Sciatic nerve (tissue), 2 donors: ENCODE measurements at regions not wholly inside any gene's neighbourhood (a gene's known extent, or its start where the extent isn't known, plus 50 kb on each side); places are given as distances from the start of the nearest gene placed in this dataset.

Experiments used
- ATAC-seq: fragments of 200-7000 bp; cut with Tn5 transposase; one replicate; pipeline ENCODE4 v1.9.1; 2020; ENCODE audit warnings: mild to moderate bottlenecking, moderate library complexity
- DNase-seq: peaks from one replicate; pipeline ENCODE4 v3.0.0-alpha.2; 2020; ENCODE audit warnings: low spot score
- intact Hi-C: fragments of 100-400 bp; cut with DNase I; formaldehyde crosslinking; loops from one replicate; pipeline ENCODE4 v1.14.2; 2022
- donor health status: DM: no; HTN: no; CAD: no.
- donor health status: DM: no; HTN: no; CAD: no.

DNA sequence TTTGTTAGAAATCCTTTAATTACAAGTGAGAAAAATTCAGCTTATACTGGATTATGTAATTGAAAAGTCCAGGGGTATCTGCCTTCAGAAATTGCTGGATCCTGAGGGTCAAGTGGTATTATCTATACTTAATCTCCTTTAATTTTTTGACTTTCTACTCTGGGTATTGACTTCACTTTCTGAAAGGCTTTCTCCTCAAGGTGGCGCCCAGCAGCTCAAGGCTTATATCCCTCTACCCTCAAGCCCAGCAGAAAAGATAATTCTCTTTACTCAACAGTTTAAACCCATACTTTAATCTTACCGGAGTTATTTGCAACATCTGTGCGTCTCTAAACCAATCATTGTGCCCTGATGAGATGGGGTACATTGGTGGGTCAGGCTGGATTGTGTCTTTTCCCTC, 129.5 kb downstream of the LARP7 start:
- no peak for DNase-seq
- ATAC-seq: peak; percentile 67
- intact Hi-C loops: no loop called here

DNA sequence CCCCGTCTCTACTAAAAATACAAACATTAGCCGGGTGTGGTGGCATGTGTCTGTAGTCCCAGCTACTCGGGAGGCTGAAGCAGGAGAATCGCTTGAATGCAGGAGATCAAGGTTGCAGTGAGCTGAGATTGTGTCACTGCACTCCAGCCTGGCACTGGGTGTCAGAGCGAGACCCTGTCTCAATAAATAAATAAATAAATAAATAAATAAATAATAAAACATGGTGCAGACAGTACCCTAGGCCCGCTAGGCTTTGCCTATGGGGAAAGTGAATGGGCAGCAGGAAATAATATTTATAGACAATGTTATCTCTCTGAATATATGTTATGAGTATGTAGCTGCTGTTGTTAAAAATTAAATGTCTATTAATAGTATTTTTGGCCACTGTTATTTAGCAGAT, 130.4 kb downstream of the LARP7 start:
- no peak for ATAC-seq
- intact Hi-C loops: no loop called here
- DNase-seq: no peak

DNA sequence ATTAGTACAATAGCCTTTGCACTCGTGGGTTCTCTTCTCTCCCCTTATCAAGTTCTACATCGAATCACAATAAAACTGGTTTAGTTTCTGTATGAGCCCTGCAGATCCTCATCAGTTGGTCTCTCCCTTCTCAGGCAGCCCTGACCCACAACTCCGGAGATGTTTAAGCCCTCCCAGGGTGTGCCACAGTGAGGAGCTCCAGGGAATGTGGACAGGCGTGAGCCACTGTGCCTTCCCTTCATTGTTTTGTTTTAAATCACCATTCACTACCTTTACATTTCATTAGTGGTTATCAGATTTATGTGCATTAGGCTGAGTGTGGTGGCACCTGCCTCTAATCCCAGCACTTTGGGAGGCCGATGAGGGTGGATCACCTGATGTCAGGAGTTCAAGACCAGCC, 133.2 kb downstream of the LARP7 start:
- intact Hi-C loops: no loop called here
- DNase-seq: no peak

DNA sequence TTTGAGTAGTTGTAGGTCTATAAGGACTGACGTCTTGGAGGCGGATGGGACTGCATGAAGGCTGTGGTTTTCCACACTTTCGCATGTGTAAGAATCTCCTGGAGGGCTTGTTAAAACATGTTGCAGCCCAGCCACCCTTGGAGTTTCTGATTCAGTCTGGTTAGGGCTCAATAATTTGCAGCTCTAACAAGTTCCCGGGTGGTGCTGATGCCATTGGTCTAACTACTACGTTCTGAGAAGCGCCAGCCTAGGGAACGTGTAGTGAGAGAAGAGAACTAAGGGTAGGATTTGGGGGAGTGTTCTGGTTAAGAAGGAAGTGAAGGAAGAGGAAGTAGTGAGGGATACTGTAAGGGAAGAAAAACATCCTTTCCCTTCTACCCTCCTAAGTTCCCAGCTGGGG, 138.9 kb downstream of the LARP7 start:
- intact Hi-C loops: no loop called here
- DNase-seq (no peak), ATAC-seq (no peak)

More for the DNA sequence above, 133.2 kb downstream of the LARP7 start:
- ATAC-seq: no peak

DNA sequence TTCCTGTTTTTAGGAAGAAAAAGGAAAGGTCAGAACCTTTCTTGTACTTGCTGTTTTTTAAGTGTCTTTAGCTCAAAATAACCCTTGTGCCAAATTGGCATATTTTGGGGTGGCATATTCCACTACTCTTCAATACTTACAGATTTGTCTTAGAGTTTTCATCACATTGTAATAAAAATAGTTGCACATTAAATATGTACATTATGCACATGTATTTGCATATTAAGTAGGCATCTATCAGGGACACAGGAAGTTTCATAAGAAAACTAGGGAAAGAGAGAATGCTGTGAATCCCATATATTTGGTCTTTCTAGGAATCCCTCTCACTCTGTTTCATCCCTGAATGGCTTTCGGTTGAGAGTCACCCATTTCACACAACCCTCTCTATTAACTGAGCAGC, 139.6 kb downstream of the LARP7 start:
- intact Hi-C loops: no loop called here
- no peak for DNase-seq
- no peak for ATAC-seq

DNA sequence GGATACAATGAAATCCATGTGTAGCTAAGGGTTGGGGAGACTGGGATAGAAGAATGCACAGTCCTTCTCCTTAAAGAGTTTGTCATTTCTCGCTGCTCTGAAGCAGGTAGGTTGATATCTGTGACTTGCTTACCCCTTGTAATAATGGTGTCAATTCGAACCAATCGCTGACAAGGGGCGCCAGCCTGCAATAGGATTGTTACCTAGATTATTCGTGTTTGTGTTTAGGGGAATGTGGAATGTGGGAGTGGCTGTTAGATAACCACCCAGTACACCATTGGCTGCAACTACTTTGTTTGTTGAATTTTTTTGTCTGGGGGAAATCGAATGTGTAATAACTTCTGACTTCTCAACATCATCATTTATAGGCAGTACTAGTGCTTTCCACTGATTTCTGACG, 141.6 kb downstream of the LARP7 start:
- ATAC-seq: no peak
- DNase-seq: no peak
- intact Hi-C loops: no loop called here

DNA sequence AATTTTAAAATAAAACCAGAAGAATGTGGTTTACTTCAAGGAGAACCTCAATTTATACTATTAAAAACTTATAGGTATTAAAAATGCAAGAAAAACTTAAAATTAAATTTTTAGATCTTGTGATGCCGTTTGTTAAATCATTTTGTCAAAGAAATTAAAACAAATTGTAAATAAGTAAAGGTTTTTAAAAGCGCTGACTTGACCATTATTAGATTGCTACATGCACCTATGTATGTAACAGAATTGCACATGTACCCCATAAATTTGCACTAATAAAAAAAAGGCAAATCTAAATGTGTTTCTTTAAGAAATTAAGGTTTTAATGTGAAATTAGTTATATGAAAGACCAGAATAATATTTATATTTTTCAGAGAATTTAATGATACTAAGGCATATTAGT, 156.1 kb downstream of the LARP7 start:
- DNase-seq (no peak), ATAC-seq (no peak)
- intact Hi-C loops: no loop called here

DNA sequence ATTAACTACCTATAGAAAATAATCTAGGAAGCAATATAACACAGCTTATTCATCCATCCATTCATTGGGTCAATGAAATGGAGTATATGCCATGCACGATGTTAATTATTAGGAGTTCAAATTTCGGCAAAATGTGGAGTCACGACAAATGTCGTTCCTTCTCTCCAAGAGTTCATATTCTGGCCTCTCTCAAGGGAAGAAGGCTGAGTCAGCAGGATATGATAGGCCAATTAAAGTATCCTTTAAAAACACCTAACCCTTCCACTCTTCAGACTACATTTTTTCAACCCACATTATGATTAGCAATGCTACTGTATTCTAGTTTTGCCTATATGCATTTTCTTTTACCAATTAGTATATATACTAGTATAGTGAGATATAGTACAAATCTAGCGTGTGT, 163.1 kb downstream of the LARP7 start:
- DNase-seq: no peak
- intact Hi-C loops: no loop called here
- ATAC-seq: no peak

DNA sequence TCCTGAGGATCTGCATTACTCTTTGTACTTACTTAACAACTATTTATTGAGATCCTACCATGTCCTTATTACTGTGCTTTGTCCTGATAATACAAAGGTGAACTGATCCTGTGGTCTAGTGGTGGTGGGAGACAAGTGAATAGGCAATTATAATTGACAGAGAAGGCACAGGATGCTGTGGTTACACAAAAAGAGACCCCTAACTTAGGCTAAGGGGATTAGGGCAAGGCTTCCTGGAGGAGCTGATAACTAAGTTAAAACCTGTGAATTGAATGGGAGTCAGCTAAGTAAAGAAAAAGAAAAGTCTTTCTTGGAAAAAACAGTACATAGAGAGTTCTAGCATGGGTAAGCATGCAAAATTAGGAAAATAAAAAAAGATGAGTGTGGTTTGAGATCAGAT, 164.4 kb downstream of the LARP7 start:
- DNase-seq: no peak
- intact Hi-C loops: no loop called here
- no peak for ATAC-seq

DNA sequence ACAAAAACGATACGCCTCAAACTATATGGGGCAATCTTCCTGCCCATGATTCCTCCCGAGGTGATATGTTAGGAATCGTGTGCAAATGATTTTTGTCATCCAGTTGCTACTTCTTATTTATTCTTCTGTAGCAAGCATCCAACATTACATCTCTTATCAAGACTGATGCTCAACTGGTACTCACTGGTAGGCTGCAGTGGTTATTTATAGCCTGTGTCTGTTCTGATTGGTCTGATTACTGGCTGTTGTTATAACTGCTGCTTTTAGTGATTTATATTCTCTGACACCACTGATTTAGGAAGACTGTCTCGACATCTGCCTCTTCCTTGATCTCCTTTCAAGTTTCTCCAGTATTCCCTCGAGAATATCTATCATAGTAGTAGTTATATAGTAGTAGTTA, 165.8 kb downstream of the LARP7 start:
- DNase-seq (no peak), ATAC-seq (no peak)
- intact Hi-C loops: no loop called here

DNA sequence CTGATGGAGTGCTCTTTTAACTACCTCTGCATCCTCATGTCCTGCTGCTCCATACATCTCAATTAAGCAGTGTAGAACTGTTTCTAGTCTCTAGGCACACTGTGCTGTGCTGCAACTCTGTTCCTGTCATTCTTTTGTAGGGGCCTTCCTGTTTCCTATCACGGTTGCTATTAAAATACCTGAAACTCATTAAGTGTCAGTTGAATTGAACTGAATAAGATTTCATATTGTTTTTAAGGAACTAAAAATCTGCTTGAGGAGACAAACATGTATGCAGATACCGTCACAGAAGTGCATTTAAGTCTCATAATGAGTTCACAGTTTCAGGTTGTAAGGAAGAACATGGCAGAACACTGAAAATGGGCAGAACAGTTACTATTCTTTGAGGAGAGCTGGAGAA, 170.1 kb downstream of the LARP7 start:
- ATAC-seq: no peak
- intact Hi-C loops: no loop called here
- no peak for DNase-seq

DNA sequence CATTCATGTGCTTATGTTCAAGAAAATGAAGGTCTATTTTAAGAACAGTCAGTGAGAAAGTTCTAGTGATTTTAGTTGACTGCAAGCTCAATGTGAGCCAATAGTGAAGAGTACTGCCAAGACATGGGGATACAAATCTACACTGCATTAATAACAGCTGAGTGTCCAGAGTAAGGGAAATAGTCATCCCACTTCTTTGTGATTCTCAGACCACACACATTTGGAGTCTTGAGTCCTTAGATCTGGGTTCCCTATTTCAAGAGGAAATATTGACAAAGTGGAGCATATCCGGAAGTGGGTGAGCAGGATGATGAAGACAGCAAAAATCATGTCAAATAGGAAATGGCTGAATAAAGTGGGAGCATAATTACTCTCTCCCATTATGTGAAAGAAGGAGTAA, 171.1 kb downstream of the LARP7 start:
- DNase-seq (no peak), ATAC-seq (peak; percentile 52)
- intact Hi-C loops: no loop called here

DNA sequence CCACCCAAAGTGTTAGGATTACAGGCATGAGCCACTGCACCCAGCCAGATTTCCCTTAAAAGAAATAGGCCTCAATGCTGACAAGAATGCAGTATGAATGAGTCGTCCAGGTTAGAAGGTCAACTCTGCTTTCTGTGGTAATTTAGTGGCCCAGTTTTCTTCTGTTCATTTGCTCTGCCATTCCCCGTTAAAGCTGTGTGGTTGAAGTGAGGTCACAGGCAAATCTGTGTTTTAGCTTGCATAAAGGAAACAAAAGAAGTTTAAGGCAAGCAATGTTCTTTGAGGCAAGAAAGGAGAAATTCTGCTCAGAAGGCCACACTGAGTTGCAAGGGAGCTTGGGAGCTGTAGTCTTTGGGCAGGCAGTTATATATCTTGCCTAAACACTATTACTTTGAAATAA, 176.8 kb downstream of the LARP7 start:
- no peak for ATAC-seq
- no peak for DNase-seq
- intact Hi-C loops: no loop called here

DNA sequence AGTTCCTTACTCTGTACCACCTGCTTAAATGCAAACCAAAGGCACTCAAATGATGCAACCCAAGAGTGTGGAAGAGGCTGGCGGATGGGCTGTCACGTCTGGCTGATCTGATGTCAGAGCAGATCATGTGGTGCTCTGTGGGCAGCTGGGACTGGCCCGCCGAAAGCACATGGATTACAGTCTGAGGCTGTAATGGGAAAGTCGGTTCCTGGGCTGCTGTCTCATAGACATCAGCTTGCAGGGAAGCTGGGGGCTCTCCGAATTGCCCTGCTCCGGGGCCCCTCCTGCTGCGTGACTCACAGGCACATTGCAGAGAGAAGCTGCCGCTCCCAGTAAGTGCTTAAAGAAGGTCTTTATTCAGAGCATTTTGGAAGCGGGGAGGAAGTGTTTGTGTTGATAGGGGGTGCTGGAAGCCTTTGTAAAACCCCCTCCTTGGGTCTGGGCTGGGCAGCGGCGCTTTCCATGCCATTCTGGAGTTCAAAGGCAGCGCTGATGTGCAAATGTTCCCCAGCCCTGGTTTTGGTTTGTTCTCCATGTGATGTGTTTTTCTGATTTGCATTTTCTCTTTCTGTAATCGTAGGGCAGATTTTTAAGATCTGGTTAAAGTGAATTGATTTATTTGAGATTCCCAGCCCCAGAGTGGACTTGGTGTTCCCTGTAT, 181.1 kb downstream of the LARP7 start:
- intact Hi-C loops: no loop called here
- ATAC-seq (peak; percentile 99), DNase-seq (peak; percentile 85)

DNA sequence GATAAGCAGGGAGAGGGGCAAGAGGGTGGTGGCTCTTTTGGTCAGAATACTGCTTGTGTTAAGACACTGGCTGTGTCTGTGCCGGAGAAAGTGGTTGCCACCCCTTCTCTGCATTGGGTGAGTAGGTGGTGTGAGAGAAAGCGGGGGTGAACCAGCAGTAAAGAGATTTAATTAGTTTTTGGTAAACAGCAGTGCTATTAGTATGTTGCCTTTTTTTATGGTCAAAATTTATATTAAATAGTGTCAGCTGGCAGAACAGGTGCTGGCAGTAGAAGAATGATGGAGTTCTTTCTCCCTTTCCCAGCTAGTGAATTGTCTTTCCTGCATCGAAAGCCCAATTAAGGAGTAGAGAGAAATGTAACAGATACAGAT, 181.6 kb downstream of the LARP7 start:
- intact Hi-C loops: no loop called here
- ATAC-seq: peak; percentile 56
- no peak for DNase-seq

DNA sequence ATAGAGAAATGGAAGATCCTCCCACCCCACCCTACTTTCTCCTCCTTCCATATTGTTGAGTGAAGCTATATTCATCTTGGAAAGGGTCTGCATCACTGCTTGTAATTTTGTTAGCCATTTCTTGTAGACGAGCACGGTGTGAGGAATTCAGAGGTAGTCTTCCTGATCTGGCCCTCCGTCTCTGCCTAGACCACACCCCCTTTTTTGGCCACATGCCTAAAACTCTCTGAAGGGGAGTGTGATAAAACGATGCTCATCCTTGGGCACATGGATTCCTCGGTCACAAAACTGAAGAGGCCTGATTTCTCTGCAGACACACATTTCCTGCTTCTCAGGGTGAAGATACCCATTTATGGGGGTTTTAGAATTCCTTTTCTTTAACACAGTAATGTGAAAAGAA, 182.8 kb downstream of the LARP7 start:
- DNase-seq (no peak), ATAC-seq (no peak)
- intact Hi-C loops: no loop called here

DNA sequence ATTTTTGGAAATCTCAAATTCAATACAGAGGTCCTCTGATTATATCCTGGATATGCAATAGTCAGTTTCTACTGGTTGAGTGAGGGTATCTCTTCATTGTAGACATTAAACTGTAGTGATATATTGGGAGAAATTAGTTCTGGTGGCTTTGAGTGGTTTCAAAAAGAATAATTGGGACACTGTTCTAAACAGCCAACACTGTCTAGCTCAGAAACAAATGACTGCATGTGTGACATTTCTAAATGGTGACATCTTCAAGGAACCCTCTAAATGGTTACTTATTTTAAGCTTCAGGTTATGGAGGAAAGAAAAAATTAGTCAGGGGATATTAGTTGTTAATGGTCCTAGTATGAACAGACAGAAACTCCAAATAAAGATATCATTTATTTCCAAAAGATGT, 186.2 kb downstream of the LARP7 start:
- DNase-seq: no peak
- no peak for ATAC-seq
- intact Hi-C loops: no loop called here

DNA sequence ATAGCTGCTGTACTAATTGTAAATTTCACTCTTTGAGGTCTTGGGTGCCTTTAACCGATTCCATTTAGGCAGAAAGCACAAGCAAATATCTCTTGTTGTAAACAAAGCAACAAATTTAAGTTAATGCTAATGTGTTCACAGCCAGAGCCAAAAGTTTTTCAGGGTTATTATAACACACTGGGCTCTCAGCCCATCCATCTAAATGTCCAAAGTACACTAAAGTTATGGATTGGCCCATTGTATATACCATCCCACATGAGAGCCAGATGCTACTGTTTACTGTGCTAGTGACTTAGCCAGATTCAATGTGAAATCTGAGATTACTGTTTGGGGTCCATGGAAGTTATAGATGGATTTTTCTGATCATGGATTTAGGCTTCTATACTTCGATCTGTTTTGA, 186.7 kb downstream of the LARP7 start:
- intact Hi-C loops: no loop called here
- ATAC-seq (no peak), DNase-seq (no peak)

DNA sequence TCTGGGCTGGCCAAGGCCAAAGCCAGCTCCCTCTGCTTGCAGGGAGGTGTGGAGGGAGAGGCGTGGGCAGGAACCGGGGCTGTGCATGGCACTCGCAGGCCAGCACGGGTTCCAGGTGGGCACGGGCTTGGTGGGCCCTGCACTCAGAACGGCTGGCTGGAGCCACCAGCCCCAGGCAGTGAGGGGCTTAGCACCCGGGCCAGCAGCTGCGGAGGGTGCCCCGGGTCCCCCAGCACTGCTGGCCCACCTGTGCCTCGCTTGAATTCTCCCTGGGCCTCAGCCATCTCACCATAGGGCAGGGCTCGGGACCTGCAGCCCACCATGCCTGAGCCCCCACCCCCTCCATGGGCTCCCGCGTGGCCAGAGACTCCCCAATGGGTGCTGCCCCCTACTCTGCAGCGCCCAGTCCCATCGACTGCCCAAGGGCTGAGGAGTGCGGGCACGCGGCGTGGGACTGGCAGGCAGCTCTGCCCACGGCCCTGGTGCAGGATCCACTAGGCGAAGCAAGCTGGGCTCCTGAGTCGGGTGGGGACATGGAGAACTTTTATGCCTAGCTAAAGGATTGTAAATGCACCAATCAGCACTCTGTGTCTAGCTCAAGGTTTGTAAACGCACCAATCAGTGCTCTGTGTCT, 193.9 kb downstream of the LARP7 start:
- DNase-seq (no peak), ATAC-seq (peak; percentile 20)
- intact Hi-C loops: no loop called here

DNA sequence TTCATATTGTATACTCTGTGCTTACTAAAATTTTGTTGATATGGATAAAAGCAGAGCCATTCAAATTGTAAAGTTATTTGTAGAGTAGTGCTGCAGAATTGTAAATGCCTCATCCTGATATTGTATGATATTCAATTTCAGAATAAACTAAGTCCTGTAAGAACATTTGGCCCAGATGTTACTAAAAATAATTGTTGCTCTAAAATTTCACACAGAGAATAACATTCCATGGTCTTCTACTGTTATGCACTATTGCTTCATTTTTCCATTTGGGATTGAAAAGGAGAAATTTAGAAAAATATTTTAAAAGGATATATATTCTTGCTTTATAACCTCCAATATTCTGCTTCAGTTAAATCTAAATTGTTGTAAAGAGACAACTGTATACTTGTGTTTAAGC, 195.6 kb downstream of the LARP7 start:
- ATAC-seq (peak; percentile 51), DNase-seq (no peak)
- intact Hi-C loops: no loop called here

DNA sequence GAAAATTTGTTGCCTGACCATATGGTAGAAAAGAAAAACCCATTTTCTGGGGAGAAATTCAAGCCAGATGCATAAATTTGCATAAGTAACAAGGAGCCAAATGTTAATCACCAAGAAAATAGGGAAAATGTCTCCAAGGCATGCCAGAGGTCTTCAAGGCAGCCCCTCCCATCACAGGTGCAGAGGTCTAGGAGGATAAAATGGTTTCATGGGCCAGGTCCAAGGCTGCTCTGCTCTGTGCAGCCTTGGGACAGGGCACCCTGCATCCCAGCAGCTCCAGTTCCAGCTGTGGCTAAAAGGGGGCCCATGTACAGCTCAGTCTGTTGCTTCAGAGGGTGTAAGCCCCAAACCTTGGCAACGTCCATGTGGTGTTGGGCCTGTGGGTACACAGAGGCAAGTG, 200.0 kb downstream of the LARP7 start:
- ATAC-seq: no peak
- intact Hi-C loops: no loop called here
- no peak for DNase-seq
